H9 (cell line): ENCODE measurements at regions not wholly inside any gene's neighbourhood (a gene's known extent, or its start where the extent isn't known, plus 50 kb on each side); places are given as distances from the start of the nearest gene placed in this dataset.

ENCODE experiments used
- DNase-seq: peaks from one replicate; pipeline ENCODE4 v3.0.0-alpha.2; 2017
- H2AFZ ChIP-seq: one replicate; pipeline ENCODE4 v1.6.1; 2013; ENCODE audit warnings: mild to moderate bottlenecking, low read length, control low read depth, moderate library complexity
- H2AK5ac ChIP-seq: 2 replicates; pipeline ENCODE4 v1.6.1; 2013; ENCODE audit warnings: low read length, control low read depth, mixed read lengths; ENCODE audit not compliant: insufficient read length
- H2BK120ac ChIP-seq: one replicate; pipeline ENCODE4 v1.6.1; 2013; ENCODE audit warnings: low read depth, mild to moderate bottlenecking, low read length, control low read depth, inconsistent platforms; ENCODE audit not compliant: poor library complexity, severe bottlenecking
- H2BK12ac ChIP-seq: 2 replicates; pipeline ENCODE4 v1.6.1; 2013; ENCODE audit warnings: low read length, control low read depth, mixed read lengths, low read depth; ENCODE audit not compliant: insufficient read length
- H2BK15ac ChIP-seq: 2 replicates; pipeline ENCODE4 v1.6.1; 2013; ENCODE audit warnings: low read depth, low read length, control low read depth
- H2BK20ac ChIP-seq: one replicate; pipeline ENCODE4 v1.6.1; 2013; ENCODE audit warnings: low read depth, mild to moderate bottlenecking, low read length, control low read depth, inconsistent platforms; ENCODE audit not compliant: poor library complexity, severe bottlenecking
- H2BK5ac ChIP-seq: 2 replicates; pipeline ENCODE4 v1.6.1; 2013; ENCODE audit warnings: low read length, control low read depth, mixed read lengths; ENCODE audit not compliant: insufficient read length
- H3K14ac ChIP-seq: 2 replicates; pipeline ENCODE4 v1.6.1; 2013; ENCODE audit warnings: low read length, control low read depth; ENCODE audit not compliant: insufficient read depth
- H3K18ac ChIP-seq: 2 replicates; pipeline ENCODE4 v1.6.1; 2013; ENCODE audit warnings: low read depth, mild to moderate bottlenecking, mixed read lengths, low read length, control low read depth; ENCODE audit not compliant: insufficient read length
- H3K23ac ChIP-seq: 2 replicates; pipeline ENCODE4 v1.6.1; 2013; ENCODE audit warnings: low read length, control low read depth, mixed read lengths, low read depth; ENCODE audit not compliant: insufficient read length
- H3K23me2 ChIP-seq: 2 replicates; pipeline ENCODE4 v1.6.1; 2013; ENCODE audit warnings: low read depth, mild to moderate bottlenecking, mixed read lengths, low read length, control low read depth; ENCODE audit not compliant: insufficient read length, poor library complexity, severe bottlenecking
- H3K27ac ChIP-seq: 2 replicates; pipeline ENCODE4 v1.5.1; 2013; ENCODE audit warnings: low read length, control low read depth, mixed read lengths, low read depth; ENCODE audit not compliant: insufficient read length
- H3K27me3 ChIP-seq: 2 replicates; pipeline ENCODE4 v1.6.1; 2013; ENCODE audit warnings: low read length, control low read depth, inconsistent platforms; ENCODE audit not compliant: insufficient read depth
- H3K4ac ChIP-seq: 2 replicates; pipeline ENCODE4 v1.6.1; 2013; ENCODE audit warnings: low read depth, mild to moderate bottlenecking, control low read depth, inconsistent platforms, low read length, moderate library complexity
- H3K4me1 ChIP-seq: 2 replicates; pipeline ENCODE4 v1.6.1; 2013; ENCODE audit warnings: low read length, control low read depth, inconsistent platforms; ENCODE audit not compliant: insufficient read depth
- H3K4me2 ChIP-seq: 2 replicates; pipeline ENCODE4 v1.6.1; 2013; ENCODE audit warnings: low read length, control low read depth, mixed read lengths; ENCODE audit not compliant: insufficient read length, insufficient read depth
- H3K56ac ChIP-seq: 2 replicates; pipeline ENCODE4 v1.6.1; 2013; ENCODE audit warnings: low read depth, mild to moderate bottlenecking, mixed read lengths, low read length, control low read depth; ENCODE audit not compliant: insufficient read length
- H3K79me1 ChIP-seq: 2 replicates; pipeline ENCODE4 v1.6.1; 2013; ENCODE audit warnings: low read depth, mild to moderate bottlenecking, moderate library complexity, low read length, control low read depth, inconsistent platforms; ENCODE audit not compliant: insufficient read depth, poor library complexity, severe bottlenecking
- H3K79me2 ChIP-seq: 2 replicates; pipeline ENCODE4 v1.6.1; 2013; ENCODE audit warnings: low read length, control low read depth, inconsistent platforms; ENCODE audit not compliant: insufficient read depth
- H3K9ac ChIP-seq: 2 replicates; pipeline ENCODE4 v1.6.1; 2013; ENCODE audit warnings: low read length, control low read depth, mixed read lengths; ENCODE audit not compliant: insufficient read length; ENCODE audit errors: extremely low read depth
- H3K9me3 ChIP-seq: one replicate; pipeline ENCODE4 v1.6.1; 2013; ENCODE audit warnings: low read depth, low read length, inconsistent platforms; ENCODE audit not compliant: control insufficient read depth
- H3T11ph ChIP-seq: one replicate; pipeline ENCODE4 v1.6.1; 2013; ENCODE audit warnings: mild to moderate bottlenecking, low read length, control low read depth, inconsistent platforms
- H4K20me1 ChIP-seq: one replicate; pipeline ENCODE4 v1.6.1; 2013; ENCODE audit not compliant: control insufficient read depth, insufficient read length, insufficient read depth
- H4K5ac ChIP-seq: 2 replicates; pipeline ENCODE4 v1.6.1; 2013; ENCODE audit warnings: low read depth, mild to moderate bottlenecking, mixed read lengths, low read length, control low read depth; ENCODE audit not compliant: insufficient read length
- H4K8ac ChIP-seq: replicated peaks from 2 replicates; pipeline ENCODE4 v1.6.1; 2013; ENCODE audit warnings: low read length, control low read depth, mixed read lengths, low read depth; ENCODE audit not compliant: insufficient read length
- H4K91ac ChIP-seq: 2 replicates; pipeline ENCODE4 v1.6.1; 2013; ENCODE audit warnings: low read depth, mild to moderate bottlenecking, moderate library complexity, mixed read lengths, low read length, control low read depth; ENCODE audit not compliant: insufficient read length
- H3K27ac Mint-ChIP-seq, 3 experiments: 2 replicates in 2 of 3; 3 replicates in 1 of 3; pipeline ENCODE4 v1.8.0; 2020 to 2021; ENCODE audit warnings: mixed read lengths in 3 of 3, mild to moderate bottlenecking in 1 of 3, moderate library complexity in 1 of 3
- H3K27me3 Mint-ChIP-seq: 2 replicates; pipeline ENCODE4 v1.8.0; 2021; ENCODE audit warnings: low read depth, mild to moderate bottlenecking, moderate library complexity, mixed read lengths
- H3K36me3 Mint-ChIP-seq, 3 experiments: 2 replicates in 2 of 3; 3 replicates in 1 of 3; pipeline ENCODE4 v1.8.0; 2020 to 2021; ENCODE audit warnings: low read depth in 3 of 3, mixed read lengths in 3 of 3; ENCODE audit not compliant: insufficient read depth in 1 of 3
- H3K4me1 Mint-ChIP-seq, 2 experiments: 2 replicates each; pipeline ENCODE4 v1.8.0; 2020; ENCODE audit warnings: mixed read lengths in 2 of 2
- H3K4me3 Mint-ChIP-seq, 2 experiments: 2 replicates in 1 of 2; 3 replicates in 1 of 2; pipeline ENCODE4 v1.8.0; 2020 to 2021; ENCODE audit warnings: mild to moderate bottlenecking in 2 of 2, mixed read lengths in 2 of 2, moderate library complexity in 1 of 2
- H3K9me3 Mint-ChIP-seq, 2 experiments: 2 replicates in 1 of 2; 3 replicates in 1 of 2; pipeline ENCODE4 v1.8.0; 2020; ENCODE audit warnings: mild to moderate bottlenecking in 2 of 2, mixed read lengths in 2 of 2, moderate library complexity in 1 of 2
- CTCF ChIP-seq: fragments of 200-600 bp; sonication (generic); conservative IDR thresholded peaks from 3 replicates; pipeline ENCODE4 v1.8.0; 2021; ENCODE audit warnings: antibody characterized with exemption, mild to moderate bottlenecking
- WGBS: extraction: QIAGEN DNeasy Blood & Tissue Kit; methylation state at CpG from one replicate; pipeline ENCODE4 v1.1.7; 2013; ENCODE audit warnings: missing lambda C conversion rate, low lambda C conversion rate, mixed read lengths; ENCODE audit not compliant: insufficient read length; ENCODE audit errors: extremely low coverage; 5-methylcytosine and 5-hydroxymethylcytosine counted together

- no peak for DNase-seq
- H3K14ac ChIP-seq = no peak overlapping the region
- no CpG with 5 or more reads among the region's 1 CpG for WGBS
- no peak overlapping the region for H2AK5ac ChIP-seq
- no peaks in the 10 kb centered on the region for H3K27me3 ChIP-seq
- Mint-ChIP-seq H3K36me3 (no peaks in the 10 kb centered on the region), H3K4me1 (no peaks in the 10 kb centered on the region; a peak in 1 of 4 replicates), H3K4me3 (no peak overlapping the region), H3K27ac (no peak overlapping the region), H3K9me3 (no peaks in the 10 kb centered on the region; a peak in 1 of 5 replicates), H3K27me3 (no peaks in the 10 kb centered on the region)
- H3K23me2 ChIP-seq = no peaks in the 10 kb centered on the region
- H2BK12ac ChIP-seq = no peak overlapping the region
- no peak overlapping the region for H2BK120ac ChIP-seq
- H2BK20ac ChIP-seq = no peak overlapping the region
- no peak for TF ChIP-seq CTCF
- H2AFZ ChIP-seq = no peak overlapping the region
- no peak overlapping the region for H3K23ac ChIP-seq
- no peaks in the 10 kb centered on the region for H4K20me1 ChIP-seq
- H3T11ph ChIP-seq = no peak overlapping the region
- H3K4ac ChIP-seq = no peak overlapping the region
- H3K56ac ChIP-seq = no peak overlapping the region
- H3K9ac ChIP-seq = no peak overlapping the region
- H3K79me2 ChIP-seq = no peaks in the 10 kb centered on the region
- no peak overlapping the region for H4K5ac ChIP-seq
- no peak overlapping the region for H2BK5ac ChIP-seq
- H4K91ac ChIP-seq = no peak overlapping the region
- no peak overlapping the region for H4K8ac ChIP-seq
- H2BK15ac ChIP-seq = no peak overlapping the region
- H3K9me3 ChIP-seq = no peaks in the 10 kb centered on the region
- no peak overlapping the region for H3K27ac ChIP-seq
- no peaks in the 10 kb centered on the region for H3K79me1 ChIP-seq
- H3K4me2 ChIP-seq = no peak overlapping the region
- H3K18ac ChIP-seq = no peak overlapping the region
- H3K4me1 ChIP-seq = no peaks in the 10 kb centered on the region
Measured at GRCh38 chr14:82778008-82778590, 1244.4 kb upstream of the SEL1L start.
